Ovary (tissue), 7 donors: ENCODE measurements at regions not wholly inside any gene's neighbourhood (a gene's known extent, or its start where the extent isn't known, plus 50 kb on each side); places are given as distances from the start of the nearest gene placed in this dataset.

ENCODE experiments used
- DNase-seq, 5 donors: peaks; one replicate each; pipeline ENCODE4 v3.0.0-alpha.2; 2019 to 2020
- H3K27ac ChIP-seq, 2 donors: fragments of 200-600 bp; one replicate each; pipeline versions ENCODE4 v1.5.1 to v1.8.0; 2019 to 2022
- H3K27me3 ChIP-seq: fragments of 200-600 bp; one replicate; pipeline ENCODE4 v1.8.0; 2022
- H3K36me3 ChIP-seq: fragments of 200-600 bp; sonication (generic); one replicate; pipeline ENCODE4 v1.5.1; 2019
- H3K4me1 ChIP-seq: one replicate; pipeline ENCODE4 v1.8.1; 2013; ENCODE audit warnings: mild to moderate bottlenecking, moderate library complexity; ENCODE audit not compliant: insufficient read depth
- H3K4me3 ChIP-seq: fragments of 200-600 bp; sonication (generic); one replicate; pipeline ENCODE4 v1.5.1; 2017
- H3K9me3 ChIP-seq, 2 donors: fragments of 200-600 bp in 1 of 2; sonication (generic) in 1 of 2; one replicate each; pipeline versions ENCODE4 v1.5.1 to v1.8.1; 2013 to 2019; ENCODE audit warnings: mild to moderate bottlenecking in 1 of 2, moderate library complexity in 1 of 2
- EP300 ChIP-seq: sonication (generic); formaldehyde crosslinking; IDR thresholded peaks from one replicate; pipeline ENCODE4 v1.6.1; 2017; ENCODE audit warnings: antibody characterized with exemption
- POLR2A ChIP-seq: fragments of 450-650 bp; IDR thresholded peaks from one replicate; pipeline ENCODE4 v1.6.1; 2017; ENCODE audit warnings: antibody characterized with exemption, mild to moderate bottlenecking, moderate library complexity
- WGBS, 3 donors: extraction: QIAGEN DNeasy Blood & Tissue Kit in 1 of 3; methylation state at CpG; one replicate each; pipeline versions ENCODE4 v1.1.5 to v1.1.7; 2013 to 2017; 5-methylcytosine and 5-hydroxymethylcytosine counted together
- intact Hi-C, 4 donors: fragments of 100-400 bp; cut with DNase I; formaldehyde crosslinking; loops; one replicate each; pipeline versions ENCODE4 v1.11.0 to v1.15.1; 2022 to 2023
- TF ChIP-seq, protein P1 (sequence below), 3 donors: fragments of 450-650 bp in 2 of 3; fragments of 200-600 bp in 1 of 3; IDR thresholded peaks; one replicate each; pipeline versions ENCODE4 v1.5.1 to v1.8.0; 2016 to 2022; ENCODE audit warnings: antibody characterized with exemption in 3 of 3, mild to moderate bottlenecking in 1 of 3
- donor health status: DM: no; HTN: no; CAD: no; lungs with moderate emphysema.
- donor health status: DM: no; HTN: no; CAD: no.
- donor health status: Bipolar disorder and iron deficiency.
- donor health status: DM: no; HTN: no; CAD: no.
- donor health status: DM: yes; HTN: yes; CAD: no.

DNA sequence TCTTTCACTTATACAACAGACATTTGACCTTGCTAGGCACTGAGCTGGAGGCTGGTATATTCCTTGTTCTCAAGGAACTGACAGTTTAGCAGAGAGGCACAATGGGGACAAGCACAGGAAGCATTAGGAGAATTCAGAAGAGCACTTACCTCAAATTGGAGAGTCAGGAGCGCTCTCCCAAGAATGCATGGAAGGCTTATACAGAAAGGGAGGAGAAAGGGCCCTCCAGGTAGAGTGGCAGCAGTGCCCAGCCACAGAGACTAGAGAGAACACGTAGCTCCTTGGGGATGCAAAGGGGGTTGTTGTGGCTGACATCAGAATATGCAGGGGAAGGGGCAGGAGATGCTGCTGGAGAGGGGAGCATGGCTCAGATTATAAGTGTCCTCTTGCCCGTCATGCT is 78.2 kb upstream of the MKLN1 start:
- no peak for TF ChIP-seq EP300
- no peak for TF ChIP-seq POLR2A
- TF ChIP-seq, protein P1, sequence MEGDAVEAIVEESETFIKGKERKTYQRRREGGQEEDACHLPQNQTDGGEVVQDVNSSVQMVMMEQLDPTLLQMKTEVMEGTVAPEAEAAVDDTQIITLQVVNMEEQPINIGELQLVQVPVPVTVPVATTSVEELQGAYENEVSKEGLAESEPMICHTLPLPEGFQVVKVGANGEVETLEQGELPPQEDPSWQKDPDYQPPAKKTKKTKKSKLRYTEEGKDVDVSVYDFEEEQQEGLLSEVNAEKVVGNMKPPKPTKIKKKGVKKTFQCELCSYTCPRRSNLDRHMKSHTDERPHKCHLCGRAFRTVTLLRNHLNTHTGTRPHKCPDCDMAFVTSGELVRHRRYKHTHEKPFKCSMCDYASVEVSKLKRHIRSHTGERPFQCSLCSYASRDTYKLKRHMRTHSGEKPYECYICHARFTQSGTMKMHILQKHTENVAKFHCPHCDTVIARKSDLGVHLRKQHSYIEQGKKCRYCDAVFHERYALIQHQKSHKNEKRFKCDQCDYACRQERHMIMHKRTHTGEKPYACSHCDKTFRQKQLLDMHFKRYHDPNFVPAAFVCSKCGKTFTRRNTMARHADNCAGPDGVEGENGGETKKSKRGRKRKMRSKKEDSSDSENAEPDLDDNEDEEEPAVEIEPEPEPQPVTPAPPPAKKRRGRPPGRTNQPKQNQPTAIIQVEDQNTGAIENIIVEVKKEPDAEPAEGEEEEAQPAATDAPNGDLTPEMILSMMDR (IDR thresholded peaks at IDR 0.05) = no peak
- Histone ChIP-seq H3K27me3 (no peaks in the 10 kb centered on the region), H3K27ac (no peak overlapping the region), H3K36me3 (no peaks in the 10 kb centered on the region), H3K4me3 (no peak overlapping the region), H3K4me1 (no peaks in the 10 kb centered on the region), H3K9me3 (no peaks in the 10 kb centered on the region)
- DNase-seq = no peak
- WGBS, 3 donors = 85 to 92% (median 89%) methylated on average over 3 of the region's 3 CpGs
- intact Hi-C loops = no loop called here

DNA sequence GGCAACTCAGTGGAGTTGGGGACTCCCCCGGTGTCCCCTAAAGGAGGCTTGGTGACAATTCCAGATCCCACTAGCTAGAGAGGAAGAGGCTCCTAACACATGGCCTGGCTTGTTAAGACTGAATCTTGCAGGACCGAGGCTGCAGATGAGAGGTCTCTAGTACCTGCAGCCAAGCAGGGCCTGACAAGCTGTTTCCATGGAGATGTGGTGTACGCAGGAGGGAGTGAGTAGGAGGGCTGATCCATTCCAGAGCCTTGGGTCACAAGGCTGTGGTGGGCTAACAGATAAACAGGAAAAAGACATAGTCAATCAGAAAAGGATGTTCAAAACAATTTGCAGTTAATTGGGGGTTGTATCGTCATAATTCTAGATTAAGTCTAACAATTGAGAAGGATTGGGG is 77.3 kb upstream of the MKLN1 start:
- H3K27ac ChIP-seq = no peak overlapping the region
- no peaks in the 10 kb centered on the region for H3K9me3 ChIP-seq
- no peak for DNase-seq
- 45 to 57% (median 53%) methylated on average over 4 of the region's 4 CpGs for WGBS, 3 donors
- H3K4me3 ChIP-seq = no peak overlapping the region
- H3K4me1 ChIP-seq = no peaks in the 10 kb centered on the region
- TF ChIP-seq, protein P1 (IDR thresholded peaks at IDR 0.05) = no peak
- no peak for TF ChIP-seq POLR2A
- no peak for TF ChIP-seq EP300
- intact Hi-C loops = no loop called here
- H3K27me3 ChIP-seq = no peaks in the 10 kb centered on the region
- H3K36me3 ChIP-seq = no peaks in the 10 kb centered on the region

DNA sequence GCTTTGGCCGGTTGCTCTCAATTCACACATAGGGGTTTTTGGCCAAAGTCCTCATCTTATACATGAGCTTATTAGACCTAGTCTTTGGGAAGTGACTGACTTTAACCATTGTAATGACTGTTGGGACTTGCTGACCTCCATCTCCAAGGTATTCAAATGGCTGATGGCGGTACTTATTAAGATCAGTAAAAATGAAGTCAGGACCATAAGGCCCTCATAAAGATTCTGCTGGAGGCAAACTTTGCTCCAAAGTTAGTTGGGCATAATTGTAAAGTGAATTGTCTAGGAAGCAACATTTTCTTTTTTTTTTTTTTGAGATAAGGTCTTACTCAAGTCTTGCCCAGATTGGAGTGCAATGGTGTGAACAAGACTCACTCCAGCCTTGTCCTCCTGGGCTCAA is 76.3 kb upstream of the MKLN1 start:
- no peaks in the 10 kb centered on the region for H3K4me1 ChIP-seq
- TF ChIP-seq, protein P1 (IDR thresholded peaks at IDR 0.05) = no peak
- TF ChIP-seq POLR2A (no peak), EP300 (no peak)

DNA sequence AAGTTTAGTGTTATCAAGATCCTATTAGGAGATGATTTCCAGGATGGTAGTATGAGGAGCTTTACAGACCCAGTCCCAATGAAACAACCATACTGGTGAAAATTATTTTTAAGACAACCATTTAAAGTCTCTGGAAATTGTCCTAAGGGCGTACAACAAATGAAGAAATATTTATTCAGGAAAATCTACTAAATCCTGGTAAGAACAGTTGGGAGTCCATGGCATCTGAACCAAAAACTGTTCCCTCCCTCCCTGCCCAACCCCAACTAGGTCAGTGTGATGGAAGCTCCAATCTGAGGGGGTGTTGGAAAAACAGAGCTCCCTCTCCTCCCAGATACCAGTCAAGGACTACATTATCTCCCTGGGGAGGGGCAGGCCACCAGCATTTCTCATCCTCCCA is 74.7 kb upstream of the MKLN1 start:
- Histone ChIP-seq H3K27me3 (no peaks in the 10 kb centered on the region), H3K36me3 (no peaks in the 10 kb centered on the region), H3K27ac (no peak overlapping the region), H3K4me3 (no peak overlapping the region), H3K4me1 (no peaks in the 10 kb centered on the region), H3K9me3 (no peaks in the 10 kb centered on the region)
- TF ChIP-seq EP300 (no peak), POLR2A (no peak)
- TF ChIP-seq, protein P1 (IDR thresholded peaks at IDR 0.05) = no peak
- 94 to 97% (median 95%) methylated on average over 1 of the region's 1 CpG for WGBS, 3 donors
- no peak for DNase-seq
- intact Hi-C loops = no loop called here

More for the DNA sequence above, 76.3 kb upstream of the MKLN1 start:
- DNase-seq = no peak
- no peaks in the 10 kb centered on the region for H3K27me3 ChIP-seq
- no peaks in the 10 kb centered on the region for H3K36me3 ChIP-seq
- intact Hi-C loops = no loop called here
- H3K9me3 ChIP-seq = no peaks in the 10 kb centered on the region
- no peak overlapping the region for H3K4me3 ChIP-seq
- 95 to 98% (median 97%) methylated on average over 2 of the region's 2 CpGs for WGBS, 3 donors
- no peak overlapping the region for H3K27ac ChIP-seq

DNA sequence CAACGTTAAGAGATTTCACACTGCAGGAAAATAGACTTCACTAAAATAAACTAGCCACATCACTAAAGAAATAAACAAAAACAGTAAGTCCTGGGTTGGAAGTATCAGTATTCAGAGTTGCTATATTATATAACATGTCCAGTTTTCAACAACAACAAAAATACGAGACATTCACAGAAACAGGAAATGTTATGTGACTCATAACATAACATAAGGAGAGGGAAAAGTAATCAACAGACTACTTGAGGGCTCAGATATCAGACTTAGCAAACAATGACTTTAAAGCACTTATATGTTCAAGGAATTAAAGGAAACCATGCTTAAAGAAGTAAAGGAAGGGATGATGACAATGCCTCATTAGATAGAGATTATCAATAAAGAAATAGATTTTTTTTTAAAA is 73.5 kb upstream of the MKLN1 start:
- Histone ChIP-seq H3K9me3 (no peaks in the 10 kb centered on the region), H3K4me3 (no peak overlapping the region), H3K4me1 (no peaks in the 10 kb centered on the region), H3K27me3 (no peaks in the 10 kb centered on the region), H3K27ac (no peak overlapping the region), H3K36me3 (no peaks in the 10 kb centered on the region)
- no peak for DNase-seq
- TF ChIP-seq, protein P1 (IDR thresholded peaks at IDR 0.05) = no peak
- no peak for TF ChIP-seq POLR2A
- no peak for TF ChIP-seq EP300
- intact Hi-C loops = no loop called here
- WGBS, 3 donors = 73 to 76% (median 73%) methylated on average over 2 of the region's 2 CpGs
